H1 (cell line): ENCODE measurements at regions not wholly inside any gene's neighbourhood (a gene's known extent, or its start where the extent isn't known, plus 50 kb on each side); places are given as distances from the start of the nearest gene placed in this dataset.

ENCODE experiments used
- ATF3 ChIP-seq: IDR thresholded peaks from 2 replicates; pipeline ENCODE4 v1.6.1; 2011; ENCODE audit warnings: low read depth, mild to moderate bottlenecking, low read length; ENCODE audit not compliant: insufficient read depth
- CHD1 ChIP-seq: IDR thresholded peaks from 2 replicates; pipeline ENCODE4 v1.6.1; 2012; ENCODE audit warnings: low read depth, low read length, improper control_type of control experiment
- CHD7 ChIP-seq: fragments of 300-600 bp; sonication (generic); IDR thresholded peaks from 2 replicates; pipeline ENCODE4 v1.7.1; 2012; ENCODE audit warnings: low read length, moderate library complexity, mild to moderate bottlenecking, inconsistent platforms; ENCODE audit not compliant: insufficient replicate concordance
- EP300 ChIP-seq, 2 experiments: IDR thresholded peaks; 1 replicate in 1 of 2; 2 replicates in 1 of 2; pipeline ENCODE4 v1.6.1; 2011 to 2012; ENCODE audit warnings: low read depth in 2 of 2, low read length in 2 of 2, mild to moderate bottlenecking in 2 of 2, borderline replicate concordance in 1 of 2, inconsistent platforms in 1 of 2, moderate library complexity in 1 of 2
- HDAC2 ChIP-seq, 2 experiments: fragments of 300-600 bp in 1 of 2; sonication (generic) in 1 of 2; IDR thresholded peaks; 2 replicates each; pipeline ENCODE4 v1.6.1; 2011 to 2012; ENCODE audit warnings: low read depth in 2 of 2, low read length in 2 of 2, mild to moderate bottlenecking in 2 of 2, moderate library complexity in 2 of 2, borderline replicate concordance in 1 of 2, inconsistent platforms in 1 of 2
- JUN ChIP-seq: IDR thresholded peaks from 2 replicates; pipeline ENCODE4 v1.6.1; 2011; ENCODE audit warnings: low read depth, mild to moderate bottlenecking, improper control_type of control experiment, low read length
- SIX5 ChIP-seq: IDR thresholded peaks from 2 replicates; pipeline ENCODE4 v1.6.1; 2011; ENCODE audit warnings: mild to moderate bottlenecking, low read depth, low read length
- SP4 ChIP-seq: IDR thresholded peaks from 2 replicates; pipeline ENCODE4 v1.6.1; 2012; ENCODE audit warnings: low read length, inconsistent platforms
- TCF12 ChIP-seq: IDR thresholded peaks from 2 replicates; pipeline ENCODE4 v1.6.1; 2011; ENCODE audit warnings: low read depth, mild to moderate bottlenecking, low read length

GRCh38 chr3:194286375-194287146, 64.6 kb downstream of the CPN2 start (continued):
- TF ChIP-seq CHD7 (no peak), CHD1 (no peak), HDAC2 (IDR thresholded peaks at IDR 0.05; ENCODE audit: borderline replicate concordance in 1 of 2, low read depth in 2 of 2, low read length in 2 of 2) (peak in 1 of 2 experiments; percentile 36; a peak in 2 of 4 replicates), ATF3 (no peak), JUN (no peak), TCF12 (no peak), SP4 (no peak), EP300 (IDR thresholded peaks at IDR 0.05; ENCODE audit: borderline replicate concordance in 1 of 2, low read depth in 2 of 2, low read length in 2 of 2) (peak in 1 of 2 experiments; percentile 64; a peak in 1 of 3 replicates), SIX5 (no peak)
